NCI-H1436 treated with DMSO at 0.1 percent for 48 hours (cell line): ENCODE measurements at regions not wholly inside any gene's neighbourhood (a gene's known extent, or its start where the extent isn't known, plus 50 kb on each side); places are given as distances from the start of the nearest gene placed in this dataset.

Experiments used
- DNase-seq: peaks from one replicate; lab custom pipeline; 2025; lab: John Stamatoyannopoulos, UW

DNA sequence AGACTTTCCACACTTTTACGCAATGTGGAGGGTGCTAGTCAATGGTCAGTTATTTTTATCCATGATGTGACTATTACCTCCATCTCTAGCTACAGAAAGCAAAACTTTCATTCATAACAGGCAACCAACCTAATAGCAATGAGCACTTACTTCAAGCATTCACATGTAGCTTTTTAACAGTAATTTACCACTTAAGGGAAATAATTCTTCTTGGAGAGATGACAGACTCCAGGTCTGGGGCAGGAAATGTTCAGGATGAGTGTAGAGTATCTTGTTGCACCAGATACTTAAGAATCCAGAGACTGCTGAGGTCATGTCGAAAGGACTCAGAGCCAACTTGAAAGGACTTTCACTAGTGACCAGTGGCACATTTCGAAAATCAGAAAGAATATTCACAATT is 347.6 kb downstream of the CHRM3 start:
- DNase-seq, result no peak

DNA sequence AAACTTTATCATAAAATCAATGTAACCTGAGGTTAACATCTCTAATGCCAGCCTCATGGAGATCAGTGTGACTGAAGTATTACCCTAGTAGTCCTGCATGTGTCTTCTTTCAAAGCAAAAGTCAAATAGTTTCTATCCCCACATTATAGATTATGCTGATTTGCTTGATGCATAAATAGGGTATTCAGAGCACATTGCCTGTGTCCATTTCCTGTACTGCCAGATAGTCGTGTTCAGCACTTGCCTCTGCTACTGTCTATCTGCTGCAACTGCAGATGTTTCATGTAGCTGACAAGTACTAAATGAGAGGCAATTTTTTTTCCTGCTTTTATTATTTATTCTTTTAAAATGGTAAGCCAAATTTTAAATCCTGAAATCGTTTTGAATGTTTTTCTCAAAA is 348.7 kb downstream of the CHRM3 start:
- no peak for DNase-seq

DNA sequence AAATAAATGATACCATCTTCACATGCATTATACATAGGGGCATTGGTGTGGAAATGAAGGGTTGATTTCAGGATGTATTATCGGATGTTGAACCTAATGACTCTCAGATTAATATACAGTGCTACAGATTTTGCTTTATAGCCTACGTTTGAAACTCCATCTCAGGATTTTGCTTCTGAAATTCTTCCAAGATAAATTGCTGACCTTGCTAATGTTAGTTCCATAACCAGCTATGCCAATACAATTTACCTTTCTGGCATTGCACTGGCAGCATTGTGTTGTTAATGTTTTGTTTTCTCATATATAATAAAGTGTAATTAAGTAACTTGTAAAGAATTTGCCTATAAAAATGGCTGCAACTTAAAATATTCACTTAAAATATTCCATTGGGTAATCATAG is 350.1 kb downstream of the CHRM3 start:
- DNase-seq, result no peak

DNA sequence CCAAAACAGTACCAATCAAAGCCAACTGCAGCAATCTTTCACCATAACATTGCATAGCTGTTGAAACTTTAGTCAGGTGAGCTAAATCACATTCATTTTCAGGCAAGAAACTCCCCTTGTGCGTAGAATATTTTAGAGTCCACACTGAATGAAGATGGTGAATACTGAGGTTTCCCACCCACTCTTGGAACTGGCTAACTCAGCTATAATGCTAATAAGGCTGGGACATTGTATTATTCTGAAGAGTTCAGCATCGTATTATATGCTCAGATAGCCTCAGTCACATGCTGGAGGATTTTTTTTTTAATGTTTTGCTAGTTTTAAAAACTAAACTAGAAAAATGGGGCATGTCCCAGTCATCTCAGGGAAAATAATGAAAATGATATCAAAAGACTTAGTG is 352.3 kb upstream of the FMN2 start:
- no peak for DNase-seq

DNA sequence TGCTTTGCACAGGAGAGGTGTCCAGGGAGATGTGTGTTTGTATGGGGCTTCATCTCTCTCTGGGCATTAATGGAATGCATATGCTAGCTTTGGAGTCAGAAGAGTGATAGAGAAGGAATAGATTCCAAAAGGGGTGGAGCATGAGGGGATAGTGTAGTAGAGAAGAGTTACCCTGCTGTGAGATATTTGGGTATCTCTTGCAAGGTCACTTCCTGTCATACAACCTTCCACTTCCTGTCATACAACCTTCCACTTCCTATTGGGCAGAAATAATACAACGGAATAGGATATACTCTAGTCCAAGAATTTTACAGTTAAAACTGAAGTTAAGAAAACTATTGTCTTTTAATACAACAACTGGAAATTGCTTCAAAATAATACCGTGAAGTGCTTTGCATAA is 351.8 kb upstream of the FMN2 start:
- DNase-seq, result no peak

DNA sequence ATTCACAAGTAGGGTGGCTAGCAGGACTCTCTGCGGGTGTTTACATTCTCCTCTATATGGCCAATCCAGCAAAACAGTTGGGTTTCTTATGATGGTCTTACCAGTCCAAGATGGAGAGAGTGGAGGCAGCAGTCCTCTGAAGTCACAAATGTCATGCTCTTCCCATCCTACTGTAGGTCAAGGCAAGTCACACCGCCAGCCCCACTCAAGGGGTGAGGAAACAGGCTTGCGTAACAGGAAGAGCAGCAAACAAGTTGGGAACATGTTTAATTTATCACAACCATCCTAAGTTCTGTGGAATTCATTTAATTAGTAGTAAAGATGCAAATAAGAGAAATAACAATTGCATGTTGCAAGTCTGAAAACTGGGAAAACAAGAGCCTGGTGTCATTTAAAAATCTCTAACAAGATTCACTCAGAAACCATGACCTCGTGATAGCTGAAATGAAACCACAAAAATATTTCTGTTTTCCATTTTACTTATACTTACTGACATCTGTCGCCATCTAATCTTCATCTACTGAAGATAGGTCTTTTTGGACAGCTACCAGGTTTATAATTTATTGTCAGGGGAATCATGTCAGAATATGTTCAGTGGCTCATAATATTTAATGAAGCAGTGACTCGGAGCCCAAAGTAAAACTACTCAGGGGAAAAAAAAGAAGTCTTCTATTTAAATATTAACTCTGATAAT is 349.1 kb upstream of the FMN2 start:
- no peak for DNase-seq

DNA sequence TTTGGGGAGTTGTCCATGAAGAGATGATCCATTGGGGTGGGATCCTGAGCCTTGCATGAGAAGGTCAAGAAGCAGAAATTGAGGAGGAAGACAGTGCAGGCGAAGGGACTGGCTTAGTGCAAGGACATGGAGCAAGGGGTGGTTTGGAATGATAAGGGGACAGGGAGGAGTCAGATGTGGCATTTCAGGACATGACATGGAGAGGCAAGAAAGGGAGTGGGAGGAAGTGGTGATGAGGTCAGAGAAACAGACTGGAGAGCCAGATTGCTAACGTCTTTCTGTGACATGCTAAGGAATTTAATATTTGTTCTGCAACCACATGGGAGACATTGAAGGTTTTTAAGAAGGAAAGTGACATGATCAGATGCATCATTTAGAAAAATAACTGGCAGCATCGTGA is 346.8 kb upstream of the FMN2 start:
- DNase-seq, result no peak

DNA sequence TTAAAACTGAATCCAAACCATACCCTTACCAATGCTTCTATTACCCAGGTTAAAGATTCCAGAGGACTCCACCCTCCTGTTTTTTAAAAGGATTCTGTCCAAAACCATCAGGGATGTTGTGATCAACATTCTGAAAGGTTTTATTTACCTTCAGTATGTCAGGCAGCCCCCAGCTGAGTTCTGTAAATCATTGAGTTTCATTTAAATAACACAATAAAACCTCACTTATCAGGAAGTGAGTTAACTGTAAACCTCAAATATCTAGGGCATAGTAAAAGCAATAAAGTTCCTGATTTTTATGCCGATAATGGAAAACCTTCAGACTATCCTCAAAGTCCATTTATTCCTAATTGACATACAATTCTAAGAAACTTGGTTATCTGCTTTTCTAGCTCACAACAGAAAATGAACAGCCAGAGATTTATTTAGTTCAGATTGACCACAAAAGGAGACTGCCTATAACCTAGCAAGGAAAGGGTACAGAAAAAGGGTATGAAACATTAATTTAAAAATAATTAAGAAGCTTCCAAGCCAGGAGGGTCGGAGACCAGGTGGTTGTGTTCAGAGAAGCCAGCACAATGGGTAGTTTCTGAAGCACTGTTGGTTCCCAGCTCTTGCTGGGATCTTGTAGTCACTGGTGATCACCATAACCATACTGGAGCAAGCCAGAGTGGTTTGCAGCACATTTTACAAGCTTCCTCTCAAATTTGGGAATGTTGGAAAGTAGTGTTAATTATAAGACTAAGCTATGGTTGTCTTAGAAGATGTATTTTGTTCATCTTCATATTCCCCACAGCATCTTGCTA is 336.4 kb upstream of the FMN2 start:
- DNase-seq, result no peak

DNA sequence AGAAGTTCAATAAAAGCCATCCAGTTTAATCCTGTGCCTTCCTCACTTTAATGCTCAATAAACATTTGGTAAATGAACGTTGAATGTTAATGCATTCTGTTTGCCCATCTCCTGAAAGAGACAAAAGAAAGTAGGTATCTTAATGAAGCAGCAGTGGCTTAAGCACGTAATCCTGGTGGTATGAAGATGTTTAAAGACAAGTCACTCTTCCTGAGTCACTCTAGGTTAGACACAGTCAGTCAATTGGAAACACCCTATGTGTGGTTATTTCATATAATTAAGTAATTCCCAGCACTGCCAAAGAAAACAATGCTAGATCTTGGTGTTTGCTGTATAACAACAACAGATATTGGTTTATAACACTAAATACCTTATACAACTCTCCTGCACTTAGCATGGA is 334.0 kb upstream of the FMN2 start:
- no peak for DNase-seq

DNA sequence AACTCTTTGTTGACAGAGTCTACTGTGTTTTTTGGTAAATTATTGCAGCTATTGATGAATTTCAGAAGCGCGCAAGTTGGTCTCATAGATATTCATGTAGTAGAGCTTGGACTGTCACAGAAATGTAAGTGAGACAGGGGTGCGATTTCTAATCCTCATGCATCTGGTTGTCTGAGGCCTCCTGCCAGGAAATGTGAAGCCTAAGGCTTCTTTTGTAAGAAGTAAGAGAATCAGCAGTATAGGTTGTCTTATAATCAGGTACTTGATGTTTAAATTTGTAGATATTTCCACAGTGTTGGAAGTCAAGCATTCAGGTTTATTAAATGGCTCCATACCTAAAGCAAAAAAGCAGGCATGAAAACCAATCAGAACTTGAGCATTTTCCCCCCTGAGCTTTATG is 332.9 kb upstream of the FMN2 start:
- no peak for DNase-seq

DNA sequence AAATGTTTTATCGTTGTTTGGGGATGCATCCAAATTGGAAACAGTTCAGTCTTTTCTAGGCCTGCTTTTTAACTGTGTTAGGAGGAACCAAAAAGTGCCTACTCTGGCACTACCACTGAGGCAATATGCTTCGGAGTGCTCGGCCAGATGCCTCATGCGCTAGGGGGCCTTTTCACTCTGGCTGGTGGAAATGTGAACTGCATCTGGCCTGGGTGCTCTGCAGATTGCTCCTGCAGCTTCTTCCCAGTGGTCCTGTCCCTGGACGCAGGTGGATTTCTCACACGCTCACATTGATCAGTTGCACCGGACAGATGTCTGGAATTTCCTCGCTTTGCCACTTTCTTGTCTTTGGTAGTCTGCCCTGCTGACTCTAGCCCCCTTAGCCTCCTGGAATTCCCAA is 330.2 kb upstream of the FMN2 start:
- DNase-seq, result no peak

DNA sequence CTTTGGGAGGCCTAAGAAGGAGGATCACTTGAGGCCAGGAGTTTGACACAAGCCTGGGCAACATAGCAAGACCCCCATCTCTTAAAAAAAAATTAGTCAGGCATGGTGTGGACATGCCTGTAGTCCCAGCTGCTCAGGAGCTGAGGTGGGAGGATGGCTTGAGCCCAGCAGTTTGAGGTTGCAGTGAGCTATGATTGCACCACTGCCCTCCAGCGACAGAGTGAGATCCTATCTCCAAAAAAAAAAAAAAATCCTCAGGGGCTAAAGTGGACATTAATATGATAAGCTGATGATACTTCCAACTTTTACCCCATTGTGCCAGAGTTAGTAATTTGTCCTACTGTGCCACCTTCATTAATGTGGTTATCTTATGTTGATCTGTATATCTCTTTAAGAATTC is 327.8 kb upstream of the FMN2 start:
- no peak for DNase-seq

DNA sequence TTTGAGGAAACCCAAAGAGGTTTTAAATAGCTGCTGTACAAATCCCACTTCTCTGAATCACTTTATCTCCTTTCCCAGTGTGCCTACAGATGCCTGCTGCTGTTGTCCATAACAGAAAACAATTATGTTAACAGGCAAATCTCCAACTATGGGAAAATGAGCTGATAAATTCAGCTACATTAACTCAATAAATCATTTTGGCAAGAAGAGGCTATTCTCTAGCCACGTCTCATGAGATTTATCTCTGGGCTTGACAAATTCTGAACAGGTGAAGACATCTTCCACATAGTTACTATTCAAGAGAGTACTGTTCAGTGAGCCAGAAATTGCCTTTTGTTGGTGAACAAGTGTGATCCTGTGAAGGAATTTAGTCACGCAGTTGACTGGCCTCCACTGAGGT is 327.1 kb upstream of the FMN2 start:
- DNase-seq, result no peak

DNA sequence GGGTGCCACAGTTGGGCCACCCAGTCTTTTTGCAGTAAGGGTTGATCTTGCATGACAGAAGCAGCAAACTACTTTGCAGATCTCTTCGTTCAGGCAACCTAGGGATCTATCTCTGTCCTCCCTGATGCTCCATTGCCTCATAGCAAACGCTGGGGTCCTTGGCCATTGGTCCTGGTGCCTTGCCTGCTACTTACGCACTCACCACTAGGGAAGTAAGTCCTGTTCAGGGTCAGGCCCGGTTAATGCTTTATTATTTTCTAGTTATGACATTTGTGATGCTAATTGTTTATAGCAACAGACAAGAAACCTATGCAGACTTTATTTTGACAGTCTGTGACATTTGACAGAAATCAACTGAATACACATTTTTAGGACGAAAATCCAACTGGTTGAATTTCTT is 326.5 kb upstream of the FMN2 start:
- DNase-seq, result no peak

DNA sequence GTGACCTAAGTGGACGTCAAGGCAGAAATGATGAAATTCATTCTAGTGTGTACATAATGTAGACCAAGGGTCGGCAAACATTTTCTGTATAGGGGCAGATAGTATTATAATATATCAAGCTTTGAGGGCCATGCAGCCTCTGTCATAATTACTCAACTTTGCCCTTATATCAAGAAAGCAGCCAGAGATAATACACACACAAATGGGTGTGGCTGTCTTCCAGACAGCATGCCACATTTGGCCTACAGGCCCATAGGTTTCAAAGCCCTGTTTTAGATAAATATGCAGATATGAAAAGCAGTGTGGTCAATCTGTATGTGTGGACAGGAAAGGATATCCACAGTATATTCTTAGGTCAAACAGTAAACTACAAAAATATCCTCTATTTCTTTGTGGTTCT is 320.1 kb upstream of the FMN2 start:
- DNase-seq, result no peak

DNA sequence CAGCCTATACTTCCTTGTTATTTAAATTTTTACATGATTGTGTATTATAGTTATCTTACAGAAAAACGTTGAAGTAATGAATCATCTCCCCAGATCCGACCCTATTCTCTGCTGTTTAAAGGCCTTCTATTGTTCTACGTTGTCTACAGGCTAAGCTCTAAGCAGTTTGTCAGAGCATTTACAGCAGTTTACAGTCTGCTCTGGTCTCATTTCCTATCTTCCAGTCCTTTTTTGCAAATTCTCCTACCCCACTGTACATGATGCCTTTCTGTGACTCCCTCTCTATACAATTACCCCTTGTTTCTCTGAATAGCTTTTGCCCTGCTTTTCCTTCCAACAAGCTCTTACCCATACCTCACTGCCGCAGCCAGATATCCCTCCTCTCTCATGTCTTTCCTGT is 319.2 kb upstream of the FMN2 start:
- no peak for DNase-seq

DNA sequence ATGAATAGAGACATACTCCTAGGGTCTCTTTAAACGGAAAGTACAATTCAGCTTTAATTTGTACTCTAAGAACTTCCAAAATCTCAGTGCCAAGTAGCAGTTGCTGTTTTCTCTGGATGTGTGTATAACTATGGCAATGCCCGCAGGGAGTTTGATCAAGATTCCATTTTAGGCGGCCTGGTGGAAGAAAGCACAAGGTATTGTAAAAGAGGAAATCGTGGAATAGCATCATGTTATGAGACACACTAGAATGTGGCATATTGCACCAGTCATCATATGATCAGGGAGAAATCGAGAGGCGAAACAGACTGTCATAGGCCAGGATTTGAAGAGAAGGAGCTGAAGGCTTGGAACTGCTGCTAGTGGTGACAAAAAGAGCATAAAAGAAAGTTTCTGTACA is 316.2 kb upstream of the FMN2 start:
- DNase-seq, result no peak

DNA sequence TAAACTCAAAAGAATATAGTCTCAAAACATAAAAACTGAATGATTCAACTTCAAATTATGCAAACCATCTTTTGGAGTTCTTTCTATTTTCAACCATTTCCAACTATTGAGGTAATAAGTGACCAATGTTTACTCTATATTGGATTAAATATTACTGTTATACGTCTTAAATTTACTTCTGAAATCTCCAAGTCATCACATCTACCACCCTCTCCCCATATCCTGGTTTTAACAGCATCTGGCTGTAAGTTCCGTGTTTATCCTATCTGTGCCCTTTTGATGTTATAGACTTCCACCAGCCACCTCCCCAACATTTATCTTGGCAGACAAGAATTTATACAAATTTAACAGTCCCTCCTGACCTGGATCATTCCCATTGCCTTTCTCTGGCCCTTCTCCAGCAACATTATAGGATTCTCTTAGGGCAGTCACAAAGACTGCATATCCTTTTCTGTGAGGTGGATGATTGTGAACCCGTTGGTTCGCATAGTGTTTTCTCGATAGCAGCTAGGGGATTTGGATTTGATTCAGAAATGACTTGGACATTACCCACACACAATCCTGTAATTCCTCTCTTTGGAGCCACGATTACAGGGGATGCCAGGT is 313.4 kb upstream of the FMN2 start:
- DNase-seq, result no peak

DNA sequence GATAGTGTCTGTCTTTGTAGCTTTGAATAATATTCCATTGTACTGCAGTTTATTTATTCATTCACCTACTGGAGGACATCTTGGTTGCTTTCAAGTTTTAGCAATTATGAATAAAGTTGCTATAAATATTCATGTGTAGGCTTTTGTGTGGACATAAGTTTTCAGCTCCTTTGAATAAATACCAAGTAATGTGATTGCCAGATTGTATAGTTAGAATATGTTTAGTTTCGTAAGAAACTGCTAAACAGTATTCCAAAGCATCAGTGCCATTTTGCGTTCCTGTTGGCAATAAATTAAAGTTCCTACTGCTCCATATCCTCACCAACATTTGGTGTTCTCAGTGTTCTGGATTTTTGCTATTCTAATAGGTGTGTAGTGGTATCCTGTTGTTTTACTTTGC is 311.7 kb upstream of the FMN2 start:
- DNase-seq, result no peak

DNA sequence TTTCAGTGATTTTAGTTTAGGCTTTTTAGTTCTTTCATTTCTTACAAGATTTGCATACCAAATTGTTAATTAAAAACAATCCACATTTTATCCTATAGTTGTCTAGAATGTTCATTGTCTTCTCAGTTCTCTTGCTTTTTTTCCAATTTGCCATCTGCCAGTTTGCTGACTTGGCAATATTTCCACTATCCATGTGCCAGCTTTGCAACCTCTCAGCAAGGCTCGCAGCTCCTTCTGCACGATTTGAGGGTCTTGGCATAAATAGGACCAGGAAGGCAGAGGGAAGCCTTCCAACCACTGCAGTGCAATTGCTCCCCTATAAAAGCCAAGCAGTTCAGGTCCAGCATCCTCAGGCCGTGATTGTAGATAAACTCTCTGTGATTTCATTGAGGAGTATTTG is 306.8 kb upstream of the FMN2 start:
- no peak for DNase-seq

DNA sequence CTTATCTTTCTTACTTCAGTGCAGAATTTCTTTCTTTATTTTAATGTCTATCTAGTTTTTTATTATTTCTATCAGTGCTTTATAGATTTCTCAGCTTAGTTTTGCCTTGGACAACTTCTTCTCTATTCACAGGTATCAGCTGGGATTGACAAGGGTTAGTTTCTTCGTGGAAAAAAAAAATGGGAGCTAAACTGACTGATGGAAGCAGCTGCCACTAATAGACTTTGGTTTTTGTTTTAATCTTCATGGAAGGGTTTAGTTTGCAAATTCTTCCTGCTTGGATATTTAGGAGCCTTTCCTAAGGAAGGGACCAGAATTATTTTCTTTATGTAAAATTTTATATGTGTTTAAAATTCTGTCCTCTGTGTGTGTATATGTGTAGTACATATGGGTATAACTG is 306.1 kb upstream of the FMN2 start:
- no peak for DNase-seq

DNA sequence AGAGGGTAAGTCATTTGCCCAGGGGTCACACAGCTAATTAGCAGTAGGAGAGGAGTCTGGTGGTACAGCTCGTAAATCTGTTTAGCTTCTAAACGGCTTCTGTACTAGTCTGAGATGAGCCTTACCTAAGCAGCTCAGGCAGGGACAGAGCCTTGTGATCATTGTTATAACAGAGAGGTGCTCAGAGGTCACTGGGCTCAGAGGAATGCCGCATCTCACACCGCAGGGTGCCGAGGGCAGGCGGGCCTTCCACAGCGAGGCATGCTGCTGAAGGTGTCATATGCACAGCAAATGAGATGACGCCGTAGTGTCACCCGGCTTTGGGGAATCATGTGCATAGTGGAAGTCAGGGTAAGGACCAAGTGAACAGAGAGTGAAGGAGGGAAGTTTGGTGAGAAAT is 305.2 kb upstream of the FMN2 start:
- DNase-seq, result no peak

DNA sequence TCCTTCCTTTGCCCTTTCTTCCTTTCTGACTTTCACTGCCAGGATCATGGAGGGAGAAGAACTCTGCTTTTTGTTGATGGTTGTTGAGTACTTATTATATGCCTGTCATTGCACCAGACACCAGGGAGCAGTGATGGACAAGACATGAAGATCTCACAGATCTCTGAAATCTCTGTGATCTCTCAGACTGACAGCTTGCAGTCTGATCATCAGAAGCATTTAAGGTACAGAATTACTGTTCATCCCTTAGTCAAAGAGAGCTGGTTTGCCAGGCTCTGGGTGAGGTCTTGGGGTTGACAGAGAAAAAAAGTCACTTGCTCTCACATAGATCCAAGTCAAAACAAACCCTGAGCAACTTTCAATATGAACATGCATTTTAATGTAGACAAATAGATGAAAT is 299.5 kb upstream of the FMN2 start:
- no peak for DNase-seq

DNA sequence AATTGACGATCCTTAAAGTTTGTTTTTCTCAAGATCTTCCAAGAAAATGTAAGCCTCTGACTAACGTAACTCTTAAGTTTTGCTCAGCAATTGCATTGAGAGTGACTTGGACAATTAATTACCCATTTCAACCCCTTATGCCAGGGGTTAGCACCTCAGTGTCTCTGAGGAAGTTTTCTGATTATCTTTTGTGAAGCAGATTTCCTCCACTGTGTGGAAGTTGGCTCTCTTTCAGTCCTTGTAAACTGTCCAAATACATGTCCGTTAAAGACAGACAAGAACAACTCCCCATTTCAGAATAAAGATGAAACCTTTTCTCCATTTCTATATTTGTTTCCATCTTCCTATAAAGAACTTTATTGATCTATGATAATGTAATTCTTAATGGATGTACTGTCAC is 296.4 kb upstream of the FMN2 start:
- DNase-seq, result no peak
